DMS79 (cell line): ENCODE measurements at regions not wholly inside any gene's neighbourhood (a gene's known extent, or its start where the extent isn't known, plus 50 kb on each side); places are given as distances from the start of the nearest gene placed in this dataset.

ENCODE experiments used
- DNase-seq: peaks from one replicate; lab custom pipeline; 2025; lab: John Stamatoyannopoulos, UW

GRCh38 chr9:81390792-81391456 lies 298.4 kb downstream of the TLE1 start:
- no peak for DNase-seq

- no peak for DNase-seq
Observed at GRCh38 chr9:81389569-81389993, 299.8 kb downstream of the TLE1 start.

GRCh38 chr9:81388831-81389230 lies 300.5 kb downstream of the TLE1 start:
- DNase-seq = no peak

GRCh38 chr9:81387360-81388106 lies 301.8 kb downstream of the TLE1 start:
- no peak for DNase-seq

- no peak for DNase-seq
Observed at GRCh38 chr9:81384911-81385310, 304.4 kb downstream of the TLE1 start.

GRCh38 chr9:81382281-81382680 lies 307.1 kb downstream of the TLE1 start:
- no peak for DNase-seq

GRCh38 chr9:81381694-81382093 lies 307.7 kb downstream of the TLE1 start:
- no peak for DNase-seq

GRCh38 chr9:81380504-81381359 lies 308.6 kb downstream of the TLE1 start:
- DNase-seq = no peak

GRCh38 chr9:81379655-81380054 lies 309.7 kb downstream of the TLE1 start:
- DNase-seq = no peak

- no peak for DNase-seq
Observed at GRCh38 chr9:81377921-81378320, 311.4 kb downstream of the TLE1 start.

- no peak for DNase-seq
Observed at GRCh38 chr9:81377320-81377719, 312.0 kb downstream of the TLE1 start.

GRCh38 chr9:81375187-81376100 lies 313.9 kb downstream of the TLE1 start:
- no peak for DNase-seq

- no peak for DNase-seq
Observed at GRCh38 chr9:81374459-81375186, 314.7 kb downstream of the TLE1 start.

GRCh38 chr9:81373294-81373693 lies 316.1 kb downstream of the TLE1 start:
- DNase-seq = no peak

- no peak for DNase-seq
Observed at GRCh38 chr9:81372628-81373191, 316.6 kb downstream of the TLE1 start.

GRCh38 chr9:81371824-81372223 lies 317.5 kb downstream of the TLE1 start:
- no peak for DNase-seq

GRCh38 chr9:81370650-81371049 lies 318.7 kb downstream of the TLE1 start:
- no peak for DNase-seq

GRCh38 chr9:81370096-81370495 lies 319.3 kb downstream of the TLE1 start:
- DNase-seq = no peak

- no peak for DNase-seq
Observed at GRCh38 chr9:81369121-81369520, 320.2 kb downstream of the TLE1 start.

- no peak for DNase-seq
Observed at GRCh38 chr9:81363916-81364480, 325.3 kb downstream of the TLE1 start.
